Posterior vena cava (tissue), 2 donors: ENCODE measurements at regions not wholly inside any gene's neighbourhood (a gene's known extent, or its start where the extent isn't known, plus 50 kb on each side); places are given as distances from the start of the nearest gene placed in this dataset.
"Not testable (repeated sequence)": the region's sequence is repeated elsewhere in the genome, so short reads cannot be mapped to it uniquely, and the experiment has no call there.

Experiments used
- DNase-seq: peaks from one replicate; pipeline ENCODE4 v3.0.0-alpha.2; 2020; ENCODE audit warnings: low spot score
- intact Hi-C, 2 donors: fragments of 100-400 bp; cut with DNase I; formaldehyde crosslinking; loops; one replicate each; pipeline versions ENCODE4 v1.14.1 to v1.14.2; 2022 to 2023
- donor health status: DM: yes; HTN: yes; CAD: no.
- donor health status: DM: yes; HTN: yes; CAD: no.

DNA sequence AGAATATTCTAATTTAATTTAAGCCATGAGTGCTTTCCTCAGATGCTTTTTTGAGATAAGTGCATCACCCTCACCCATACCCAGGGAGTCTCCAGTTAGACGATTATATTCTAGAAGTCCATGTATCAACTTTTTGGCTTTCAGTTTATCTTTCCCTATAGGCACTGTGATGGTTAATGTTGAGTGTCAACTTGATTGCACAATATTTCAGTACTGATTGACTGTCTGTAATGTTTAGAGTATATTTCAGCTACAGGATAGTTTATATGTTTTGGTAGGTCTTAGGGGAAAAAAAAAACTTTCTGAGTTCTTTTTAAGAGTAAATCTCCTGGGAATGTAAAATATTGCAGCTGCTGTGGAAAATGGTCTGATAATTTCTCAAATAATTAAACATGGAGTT lies 535.4 kb downstream of the ADRA2A start:
- intact Hi-C loops = no loop called here
- DNase-seq = no peak

DNA sequence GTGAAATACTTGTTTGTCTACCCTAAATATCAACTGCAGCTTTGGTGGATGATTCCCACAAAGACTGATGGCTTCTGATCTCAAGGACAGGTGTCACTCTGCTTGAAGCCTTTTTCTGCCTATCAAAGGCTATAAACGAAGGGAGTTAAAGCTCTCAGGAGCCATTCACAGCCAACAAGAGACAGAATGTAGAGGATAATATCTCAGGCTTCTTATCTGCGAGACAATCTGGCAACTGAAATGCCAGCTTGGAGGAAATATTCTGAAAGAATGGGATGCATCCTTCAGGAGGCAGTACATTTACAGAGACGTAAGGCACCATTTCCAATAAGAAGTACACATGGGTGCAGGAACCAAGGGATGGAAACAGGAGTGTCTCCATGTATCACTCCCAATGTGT lies 549.4 kb downstream of the GPAM start:
- intact Hi-C loops = no loop called here
- no peak for DNase-seq

DNA sequence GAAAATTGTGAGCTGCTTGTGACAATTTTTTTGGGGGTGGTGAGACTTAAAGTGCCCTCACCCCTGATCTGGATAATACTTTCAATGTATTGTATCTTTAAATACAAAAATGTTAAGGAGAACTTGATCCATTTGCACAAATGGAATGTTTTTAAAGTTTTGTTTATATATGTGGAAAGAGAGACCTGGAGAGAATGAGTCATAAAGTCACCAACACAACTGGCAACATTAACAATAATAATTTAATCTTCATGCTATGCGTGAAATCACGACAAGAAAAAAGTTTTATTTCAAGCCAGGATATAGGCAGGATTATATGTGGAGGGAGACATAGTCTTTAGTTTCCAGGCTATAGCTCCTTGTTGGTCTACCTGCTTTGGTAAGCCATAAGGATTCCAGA lies 537.5 kb downstream of the GPAM start:
- intact Hi-C loops = no loop called here
- no peak for DNase-seq

DNA sequence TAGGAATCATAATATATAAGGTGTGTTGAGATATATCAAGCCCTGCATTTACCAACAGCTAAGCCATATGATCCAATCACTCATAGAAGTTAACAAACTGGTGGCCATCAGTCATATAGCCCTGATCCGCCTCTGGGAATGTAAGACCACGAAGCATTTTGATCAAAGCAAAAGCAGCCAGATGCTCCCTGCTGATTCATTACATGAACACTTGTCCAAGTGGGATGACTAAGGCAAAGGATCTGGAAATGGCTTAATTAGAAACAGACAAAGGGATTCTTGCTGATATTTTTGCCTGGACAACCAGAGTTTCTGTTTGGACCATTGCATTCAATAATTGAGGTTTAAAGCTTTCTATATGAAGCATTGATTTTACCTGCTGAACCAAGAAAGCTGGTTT lies 535.5 kb downstream of the GPAM start:
- no peak for DNase-seq
- intact Hi-C loops = no loop called here

GRCh38 chr10:111649080-111649479 lies 534.5 kb downstream of the GPAM start:
- intact Hi-C loops, DNase-seq: not testable (repeated sequence)

DNA sequence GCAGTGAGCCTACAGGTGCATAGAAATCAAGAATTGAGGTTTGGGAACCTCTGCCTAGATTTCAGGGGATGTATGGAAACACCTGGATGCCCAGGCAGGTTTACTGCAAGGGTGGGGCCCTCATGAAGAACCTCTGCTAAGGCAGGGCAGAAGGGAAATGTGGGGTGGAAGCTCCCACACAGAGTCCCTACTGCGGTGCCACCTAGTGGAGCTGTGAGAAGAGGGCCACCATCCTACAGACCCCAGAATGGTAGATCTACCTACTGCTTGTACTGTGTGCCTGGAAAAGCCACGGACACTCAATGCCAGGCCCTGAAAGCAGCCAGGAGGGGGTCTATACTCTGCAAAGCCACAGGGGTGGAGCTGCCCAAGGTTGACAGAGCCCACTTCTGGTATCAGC lies 533.5 kb downstream of the GPAM start:
- DNase-seq = no peak
- intact Hi-C loops = no loop called here

DNA sequence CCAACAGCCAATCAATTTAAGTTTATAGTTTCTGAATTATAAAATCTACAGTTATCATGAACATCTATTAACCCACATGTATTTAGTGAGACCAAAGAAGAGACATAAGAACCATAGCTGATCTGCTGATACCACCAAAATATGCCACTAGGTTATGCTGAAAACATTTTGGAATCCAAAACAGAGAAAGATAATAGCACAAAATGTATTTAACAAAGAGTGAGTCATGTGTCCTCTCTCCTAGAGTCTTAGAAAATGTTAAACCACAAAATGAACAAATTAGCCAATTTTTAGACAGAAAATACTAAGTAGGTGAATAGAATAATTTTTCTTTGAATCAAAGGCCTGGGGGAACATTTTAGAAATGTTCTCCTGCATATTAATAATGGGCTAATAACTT lies 527.5 kb downstream of the GPAM start:
- DNase-seq = no peak
- intact Hi-C loops = no loop called here

- intact Hi-C loops = no loop called here
- no peak for DNase-seq
Measured at GRCh38 chr10:111677759-111678158, 505.8 kb downstream of the GPAM start.

- DNase-seq = no peak
- intact Hi-C loops = no loop called here
Measured at GRCh38 chr10:111686796-111687195, 496.8 kb downstream of the GPAM start.

- intact Hi-C loops = no loop called here
- DNase-seq = no peak
Measured at GRCh38 chr10:111698711-111699110, 484.9 kb downstream of the GPAM start.

DNA sequence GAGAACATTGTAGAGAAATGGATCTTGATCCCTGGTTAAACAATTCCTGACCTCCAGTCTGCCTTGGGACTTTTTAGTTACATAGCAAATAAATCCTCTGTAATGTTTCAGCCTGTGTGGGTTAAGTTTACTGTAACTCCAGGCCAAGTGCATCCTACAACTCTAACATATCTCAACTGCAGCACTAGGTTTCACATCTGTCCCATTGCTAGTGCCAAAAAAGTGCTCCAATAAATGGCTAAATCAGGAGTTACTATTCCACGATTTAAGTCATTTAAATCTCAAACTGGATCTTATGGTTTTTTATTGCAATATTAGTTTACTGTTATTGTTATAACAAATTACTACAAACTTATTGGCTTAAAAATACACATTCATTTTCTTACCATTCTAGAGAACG lies 479.6 kb downstream of the GPAM start:
- no peak for DNase-seq
- intact Hi-C loops = no loop called here

- no peak for DNase-seq
- intact Hi-C loops = no loop called here
Measured at GRCh38 chr10:111705021-111705420, 478.5 kb downstream of the GPAM start.

DNA sequence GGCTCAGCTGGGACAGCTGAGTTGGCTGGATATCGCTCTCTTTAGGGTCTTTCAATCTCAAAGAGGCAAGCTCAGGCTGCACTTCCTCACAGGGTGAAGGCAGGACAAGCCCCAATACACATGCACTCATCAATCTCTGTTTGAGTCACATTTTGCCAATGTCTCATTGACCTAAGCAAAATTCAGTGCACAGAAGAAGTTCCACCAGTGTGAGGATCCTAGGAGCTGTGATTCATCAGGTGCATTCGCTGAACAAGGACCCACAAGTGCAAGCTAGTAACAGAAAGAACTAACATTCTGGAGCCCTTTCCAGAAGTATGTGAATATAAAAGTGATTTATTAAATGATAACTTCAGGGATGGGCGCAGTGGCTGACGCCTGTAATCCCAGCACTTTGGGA lies 477.2 kb downstream of the GPAM start:
- intact Hi-C loops = no loop called here
- no peak for DNase-seq

GRCh38 chr10:111707076-111707475 lies 476.5 kb downstream of the GPAM start:
- intact Hi-C loops = no loop called here
- no peak for DNase-seq

DNA sequence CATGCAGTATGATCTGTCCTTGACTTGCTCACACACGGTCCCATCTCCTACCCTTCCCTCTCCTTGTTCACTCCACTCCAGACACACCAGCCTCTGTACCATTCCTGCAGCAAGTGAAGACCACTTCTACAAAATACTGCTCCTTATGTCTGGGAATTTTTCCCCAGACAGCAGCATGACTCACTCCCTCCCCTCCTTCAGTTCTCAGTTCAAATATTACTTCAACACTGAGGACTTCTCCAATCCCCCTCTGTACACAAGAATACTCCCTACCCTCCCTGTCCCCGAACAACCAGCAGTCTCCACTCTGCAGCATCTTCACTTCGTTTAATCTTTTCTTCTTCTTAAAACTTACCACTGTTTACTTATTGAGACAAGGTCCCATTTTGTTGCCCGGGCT lies 474.0 kb downstream of the GPAM start:
- no peak for DNase-seq
- intact Hi-C loops = no loop called here

- intact Hi-C loops = no loop called here
- no peak for DNase-seq
Measured at GRCh38 chr10:111716032-111716431, 467.5 kb downstream of the GPAM start.

GRCh38 chr10:111724121-111724520 lies 459.4 kb downstream of the GPAM start:
- no peak for DNase-seq
- intact Hi-C loops = no loop called here

GRCh38 chr10:111725050-111725449 lies 458.5 kb downstream of the GPAM start:
- DNase-seq = no peak
- intact Hi-C loops = no loop called here

- intact Hi-C loops = no loop called here
- no peak for DNase-seq
Measured at GRCh38 chr10:111732166-111732785, 451.3 kb downstream of the GPAM start.

DNA sequence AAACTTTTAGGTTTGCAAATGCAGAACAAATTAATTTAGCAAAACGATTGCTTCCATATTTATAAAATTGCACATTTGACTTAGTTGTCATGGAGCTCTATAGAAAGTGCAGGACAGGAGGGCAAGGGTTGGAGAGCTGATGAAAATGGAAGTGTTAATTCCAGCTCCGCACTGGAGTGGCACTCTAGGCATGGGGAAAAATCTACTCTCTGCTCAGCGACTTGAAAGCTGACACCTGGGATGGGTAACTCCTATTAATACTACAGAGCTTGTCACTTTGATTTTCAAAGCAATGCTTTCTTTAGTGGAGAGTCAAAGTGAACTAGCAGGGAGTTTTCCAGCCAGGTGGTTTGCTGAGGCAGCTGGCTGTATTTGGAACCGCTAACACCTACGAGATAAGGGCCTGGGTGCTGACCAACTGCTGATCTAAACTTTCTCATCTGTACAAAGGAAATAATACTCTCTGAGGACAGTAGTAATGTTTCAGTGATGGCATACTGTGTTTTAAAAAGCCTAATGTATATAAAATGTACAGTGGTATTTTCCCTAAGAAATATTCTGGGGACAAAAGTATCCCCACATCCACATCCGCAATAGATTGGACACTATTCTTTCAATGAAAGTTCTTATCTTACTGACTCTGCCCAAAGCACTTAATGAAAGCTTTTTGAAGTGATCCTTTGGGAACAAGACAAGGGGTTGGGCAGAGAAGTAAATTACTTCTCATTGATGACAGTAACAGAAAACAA lies 444.3 kb downstream of the GPAM start:
- intact Hi-C loops = no loop called here
- DNase-seq = no peak

DNA sequence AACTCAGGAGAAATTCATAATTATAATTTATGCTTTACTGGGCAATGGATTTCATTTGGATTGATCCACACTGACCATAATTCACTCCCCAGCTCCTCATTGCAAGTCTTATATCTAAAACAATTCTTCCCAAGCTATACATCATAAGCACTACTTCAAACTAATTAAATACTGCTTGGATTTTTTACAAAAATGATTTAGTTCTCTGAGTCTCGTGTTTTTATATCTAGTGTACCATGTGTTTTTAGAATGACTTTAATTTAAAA lies 443.8 kb downstream of the GPAM start:
- intact Hi-C loops = no loop called here
- no peak for DNase-seq

DNA sequence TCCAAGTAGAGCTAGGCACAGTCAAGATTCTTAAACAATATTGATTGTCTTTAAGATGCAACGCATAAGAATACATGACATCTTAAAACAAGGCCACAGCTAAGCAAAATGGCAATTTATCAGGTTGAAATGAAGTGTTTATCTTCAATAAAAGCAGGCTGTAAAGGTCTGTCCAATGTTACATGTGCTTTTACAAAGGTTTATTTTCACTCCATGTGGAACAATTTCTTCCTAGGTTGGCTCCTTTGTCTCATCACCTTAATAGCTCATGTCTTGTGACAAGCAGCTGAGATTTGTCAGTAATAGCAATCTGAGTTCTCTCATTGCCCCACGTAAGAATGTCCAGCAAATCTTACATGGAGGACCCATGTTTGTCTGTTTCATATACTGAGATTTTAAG lies 437.6 kb downstream of the GPAM start:
- DNase-seq = no peak
- intact Hi-C loops = no loop called here
